Liver (tissue), 7 donors: ENCODE measurements at regions not wholly inside any gene's neighbourhood (a gene's known extent, or its start where the extent isn't known, plus 50 kb on each side); places are given as distances from the start of the nearest gene placed in this dataset.

Experiments
- DNase-seq: peaks from one replicate; pipeline ENCODE4 v3.0.0-alpha.2; 2017; ENCODE audit warnings: low spot score
- H3K27ac ChIP-seq, 2 donors: one replicate each; pipeline ENCODE4 v1.7.0; 2013; ENCODE audit warnings: inconsistent platforms in 2 of 2, low read length in 2 of 2, control low read depth in 1 of 2, low read depth in 1 of 2, mild to moderate bottlenecking in 1 of 2
- H3K27me3 ChIP-seq, 4 donors: one replicate each; pipeline versions ENCODE4 v1.6.1 to v1.7.0; 2013; ENCODE audit warnings: low read length in 3 of 4, inconsistent platforms in 1 of 4, mild to moderate bottlenecking in 1 of 4, moderate library complexity in 1 of 4; ENCODE audit not compliant: control insufficient read depth in 4 of 4, insufficient read depth in 4 of 4
- H3K36me3 ChIP-seq, 4 donors: one replicate each; pipeline versions ENCODE4 v1.6.1 to v1.7.0; 2013; ENCODE audit warnings: low read length in 3 of 4, mild to moderate bottlenecking in 3 of 4, low read depth in 1 of 4, moderate library complexity in 1 of 4; ENCODE audit not compliant: control insufficient read depth in 4 of 4, insufficient read depth in 3 of 4
- H3K4me1 ChIP-seq, 4 donors: one replicate each; pipeline versions ENCODE4 v1.6.1 to v1.7.0; 2013; ENCODE audit warnings: low read length in 3 of 4, mild to moderate bottlenecking in 3 of 4, moderate library complexity in 1 of 4; ENCODE audit not compliant: control insufficient read depth in 4 of 4, insufficient read depth in 4 of 4
- H3K4me3 ChIP-seq, 3 donors: one replicate each; pipeline versions ENCODE4 v1.6.1 to v1.7.0; 2013; ENCODE audit warnings: low read length in 3 of 3, control low read depth in 1 of 3, low read depth in 1 of 3, mild to moderate bottlenecking in 1 of 3
- H3K9ac ChIP-seq, 2 donors: one replicate each; pipeline ENCODE4 v1.7.0; 2013; ENCODE audit warnings: low read length in 2 of 2, mild to moderate bottlenecking in 2 of 2, moderate library complexity in 2 of 2, control low read depth in 1 of 2, low read depth in 1 of 2
- H3K9me3 ChIP-seq, 4 donors: one replicate each; pipeline versions ENCODE4 v1.6.1 to v1.7.0; 2013; ENCODE audit warnings: low read length in 3 of 4; ENCODE audit not compliant: control insufficient read depth in 4 of 4
- EGR1 ChIP-seq, 2 donors: IDR thresholded peaks; 2 replicates each; pipeline ENCODE4 v1.6.1; 2016 to 2018; ENCODE audit warnings: antibody characterized with exemption in 2 of 2, low read depth in 2 of 2
- FOXA1 ChIP-seq: IDR thresholded peaks from 2 replicates; pipeline ENCODE4 v1.6.1; 2016; ENCODE audit warnings: antibody characterized with exemption
- GABPA ChIP-seq, 2 donors: IDR thresholded peaks in 1 of 2; conservative IDR thresholded peaks in 1 of 2; 2 replicates each; pipeline ENCODE4 v1.6.1; 2016; ENCODE audit warnings: antibody characterized with exemption in 2 of 2, mild to moderate bottlenecking in 1 of 2, moderate library complexity in 1 of 2
- HNF4A ChIP-seq, 2 donors: conservative IDR thresholded peaks; 2 replicates each; pipeline ENCODE4 v1.6.1; 2016; ENCODE audit warnings: antibody characterized with exemption in 2 of 2, mild to moderate bottlenecking in 2 of 2
- HNF4G ChIP-seq: IDR thresholded peaks from 2 replicates; pipeline ENCODE4 v1.6.1; 2016; ENCODE audit warnings: antibody characterized with exemption
- JUND ChIP-seq, 2 donors: IDR thresholded peaks; 2 replicates each; pipeline ENCODE4 v1.6.1; 2016; ENCODE audit warnings: antibody characterized with exemption in 2 of 2
- MAX ChIP-seq: IDR thresholded peaks from 2 replicates; pipeline ENCODE4 v1.6.1; 2016; ENCODE audit warnings: antibody characterized with exemption
- RAD21 ChIP-seq, 2 donors: IDR thresholded peaks; 2 replicates each; pipeline ENCODE4 v1.6.1; 2016; ENCODE audit warnings: antibody characterized with exemption in 2 of 2, mild to moderate bottlenecking in 2 of 2
- RXRA ChIP-seq, 2 donors: IDR thresholded peaks; 2 replicates each; pipeline ENCODE4 v1.6.1; 2017 to 2018; ENCODE audit warnings: antibody characterized with exemption in 2 of 2, mild to moderate bottlenecking in 1 of 2
- SP1 ChIP-seq: IDR thresholded peaks from 2 replicates; pipeline ENCODE4 v1.6.1; 2018; ENCODE audit warnings: antibody characterized with exemption, mild to moderate bottlenecking
- YY1 ChIP-seq: IDR thresholded peaks from 2 replicates; pipeline ENCODE4 v1.6.1; 2016; ENCODE audit warnings: antibody characterized with exemption, mild to moderate bottlenecking
- ZBTB33 ChIP-seq: IDR thresholded peaks from 2 replicates; pipeline ENCODE4 v1.6.1; 2016; ENCODE audit warnings: antibody characterized with exemption
- WGBS: extraction: QIAGEN DNeasy Blood & Tissue Kit; methylation state at CpG from one replicate; pipeline ENCODE4 v1.1.7; 2013; 5-methylcytosine and 5-hydroxymethylcytosine counted together
- TF ChIP-seq, protein P1 (sequence below): IDR thresholded peaks from 2 replicates; pipeline ENCODE4 v1.6.1; 2016; ENCODE audit warnings: antibody characterized with exemption, mild to moderate bottlenecking
- TF ChIP-seq, protein P2 (sequence below): IDR thresholded peaks from 2 replicates; pipeline ENCODE4 v1.6.1; 2016; ENCODE audit warnings: antibody characterized with exemption
- donor health status: healthy.
- donor health status: healthy.
- donor health status: healthy.
- donor health status: healthy.

DNA sequence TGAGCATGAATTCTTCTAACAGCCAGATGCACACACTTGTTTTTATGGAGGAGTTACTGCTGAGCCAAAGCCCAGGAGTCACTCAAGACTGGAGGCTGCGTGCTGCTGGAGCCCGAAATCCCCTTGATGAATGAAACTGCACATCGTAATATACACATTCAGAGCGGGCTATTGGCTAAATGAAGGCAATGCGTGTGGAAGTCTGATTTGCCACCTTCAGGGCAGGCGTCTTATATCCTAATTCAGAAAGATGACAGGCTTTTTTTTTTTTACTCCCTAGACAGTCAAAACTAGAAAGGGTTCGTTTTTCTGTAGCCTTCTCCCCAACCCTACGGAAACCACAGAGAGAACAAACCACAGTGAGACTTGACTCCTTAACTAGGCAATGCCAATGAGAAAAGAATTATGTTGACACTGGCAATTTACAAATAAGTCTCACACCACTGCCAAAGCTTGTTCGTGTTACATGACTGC is 227.2 kb upstream of the KLF14 start:
- peaks cover 0 to 11% (median 6%) of the 10 kb centered on the region in 4 donors for H3K36me3 ChIP-seq
- DNase-seq: no peak
- H3K27ac ChIP-seq: peak overlapping the region; percentile 63 to 67
- H3K4me1 ChIP-seq: peaks cover 0 to 1% (median 0%) of the 10 kb centered on the region in 4 donors
- no peak overlapping the region for H3K4me3 ChIP-seq
- no peak overlapping the region for H3K9ac ChIP-seq
- TF ChIP-seq, protein P1, sequence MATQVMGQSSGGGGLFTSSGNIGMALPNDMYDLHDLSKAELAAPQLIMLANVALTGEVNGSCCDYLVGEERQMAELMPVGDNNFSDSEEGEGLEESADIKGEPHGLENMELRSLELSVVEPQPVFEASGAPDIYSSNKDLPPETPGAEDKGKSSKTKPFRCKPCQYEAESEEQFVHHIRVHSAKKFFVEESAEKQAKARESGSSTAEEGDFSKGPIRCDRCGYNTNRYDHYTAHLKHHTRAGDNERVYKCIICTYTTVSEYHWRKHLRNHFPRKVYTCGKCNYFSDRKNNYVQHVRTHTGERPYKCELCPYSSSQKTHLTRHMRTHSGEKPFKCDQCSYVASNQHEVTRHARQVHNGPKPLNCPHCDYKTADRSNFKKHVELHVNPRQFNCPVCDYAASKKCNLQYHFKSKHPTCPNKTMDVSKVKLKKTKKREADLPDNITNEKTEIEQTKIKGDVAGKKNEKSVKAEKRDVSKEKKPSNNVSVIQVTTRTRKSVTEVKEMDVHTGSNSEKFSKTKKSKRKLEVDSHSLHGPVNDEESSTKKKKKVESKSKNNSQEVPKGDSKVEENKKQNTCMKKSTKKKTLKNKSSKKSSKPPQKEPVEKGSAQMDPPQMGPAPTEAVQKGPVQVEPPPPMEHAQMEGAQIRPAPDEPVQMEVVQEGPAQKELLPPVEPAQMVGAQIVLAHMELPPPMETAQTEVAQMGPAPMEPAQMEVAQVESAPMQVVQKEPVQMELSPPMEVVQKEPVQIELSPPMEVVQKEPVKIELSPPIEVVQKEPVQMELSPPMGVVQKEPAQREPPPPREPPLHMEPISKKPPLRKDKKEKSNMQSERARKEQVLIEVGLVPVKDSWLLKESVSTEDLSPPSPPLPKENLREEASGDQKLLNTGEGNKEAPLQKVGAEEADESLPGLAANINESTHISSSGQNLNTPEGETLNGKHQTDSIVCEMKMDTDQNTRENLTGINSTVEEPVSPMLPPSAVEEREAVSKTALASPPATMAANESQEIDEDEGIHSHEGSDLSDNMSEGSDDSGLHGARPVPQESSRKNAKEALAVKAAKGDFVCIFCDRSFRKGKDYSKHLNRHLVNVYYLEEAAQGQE: no peak
- TF ChIP-seq HNF4A (conservative IDR thresholded peaks at IDR 0.05) (no peak), EGR1 (IDR thresholded peaks at IDR 0.05; ENCODE audit: low read depth in 2 of 2) (no peak), YY1 (no peak), MAX (no peak), ZBTB33 (no peak), FOXA1 (no peak)
- H3K27me3 ChIP-seq: no peaks in the 10 kb centered on the region
- 76% methylated on average over 9 of the region's 9 CpGs for WGBS
- no peaks in the 10 kb centered on the region for H3K9me3 ChIP-seq

- Histone ChIP-seq H3K36me3 (peaks cover 6 to 17% (median 7%) of the 10 kb centered on the region in 4 donors), H3K27ac (no peak overlapping the region), H3K27me3 (no peaks in the 10 kb centered on the region), H3K9me3 (no peaks in the 10 kb centered on the region), H3K9ac (no peak overlapping the region), H3K4me3 (no peak overlapping the region), H3K4me1 (peaks cover 0 to 2% (median 0%) of the 10 kb centered on the region in 4 donors)
- WGBS: 92% methylated on average over 2 of the region's 2 CpGs
- DNase-seq: no peak
- TF ChIP-seq, protein P2, sequence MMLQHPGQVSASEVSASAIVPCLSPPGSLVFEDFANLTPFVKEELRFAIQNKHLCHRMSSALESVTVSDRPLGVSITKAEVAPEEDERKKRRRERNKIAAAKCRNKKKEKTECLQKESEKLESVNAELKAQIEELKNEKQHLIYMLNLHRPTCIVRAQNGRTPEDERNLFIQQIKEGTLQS: no peak
- no peak for TF ChIP-seq SP1
Observed at GRCh38 chr7:130962109-130962508, 228.1 kb upstream of the KLF14 start.

GRCh38 chr7:130963339-130963738 is 229.3 kb upstream of the KLF14 start:
- no peak overlapping the region for H3K27ac ChIP-seq
- no peaks in the 10 kb centered on the region for H3K27me3 ChIP-seq
- TF ChIP-seq HNF4A (conservative IDR thresholded peaks at IDR 0.05) (no peak), GABPA (IDR thresholded peaks at IDR 0.05 in 1 of 2, conservative IDR thresholded peaks at IDR 0.05 in 1 of 2) (no peak), SP1 (no peak), EGR1 (IDR thresholded peaks at IDR 0.05; ENCODE audit: low read depth in 2 of 2) (no peak), JUND (IDR thresholded peaks at IDR 0.05) (no peak), RAD21 (IDR thresholded peaks at IDR 0.05) (no peak), FOXA1 (no peak), HNF4G (no peak), MAX (no peak), RXRA (IDR thresholded peaks at IDR 0.05) (no peak), ZBTB33 (no peak)
- TF ChIP-seq, protein P2: no peak
- H3K9me3 ChIP-seq: no peaks in the 10 kb centered on the region
- peaks cover 6 to 18% (median 9%) of the 10 kb centered on the region in 4 donors for H3K36me3 ChIP-seq
- no peak for DNase-seq
- peaks cover 0 to 3% (median 0%) of the 10 kb centered on the region in 4 donors for H3K4me1 ChIP-seq
- WGBS: 94% methylated on average over 5 of the region's 5 CpGs
- no peak overlapping the region for H3K9ac ChIP-seq
- H3K4me3 ChIP-seq: no peak overlapping the region
